ENCODE measurements at regions not wholly inside any gene's neighbourhood (a gene's known extent, or its start where the extent isn't known, plus 50 kb on each side); places are given as distances from the start of the nearest gene placed in this dataset.
"Not testable (repeated sequence)": the region's sequence is repeated elsewhere in the genome, so short reads cannot be mapped to it uniquely, and the experiment has no call there.

DNA sequence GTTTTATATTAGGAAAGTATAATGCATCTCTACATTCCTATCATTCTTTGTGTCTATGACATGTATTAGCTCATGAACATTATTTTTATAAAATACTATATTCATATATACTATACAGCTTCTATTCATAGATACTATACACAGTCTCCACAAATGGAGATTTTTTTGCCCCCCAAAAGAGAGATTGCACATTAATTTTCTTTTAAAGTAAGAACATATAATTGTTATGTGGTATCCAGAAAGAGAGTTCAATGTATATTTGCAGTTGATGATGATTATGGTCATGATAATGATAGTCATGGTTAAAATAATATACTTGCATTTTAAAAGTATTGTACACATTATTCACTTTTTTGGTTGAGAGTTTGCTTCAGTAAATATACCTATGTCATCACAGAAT, 445.3 kb downstream of the DSC3 start:
- Histone ChIP-seq H3K4me3 (no peak overlapping the region), H3K4me1 (ENCODE audit: insufficient read depth) (no peaks in the 10 kb centered on the region)

DNA sequence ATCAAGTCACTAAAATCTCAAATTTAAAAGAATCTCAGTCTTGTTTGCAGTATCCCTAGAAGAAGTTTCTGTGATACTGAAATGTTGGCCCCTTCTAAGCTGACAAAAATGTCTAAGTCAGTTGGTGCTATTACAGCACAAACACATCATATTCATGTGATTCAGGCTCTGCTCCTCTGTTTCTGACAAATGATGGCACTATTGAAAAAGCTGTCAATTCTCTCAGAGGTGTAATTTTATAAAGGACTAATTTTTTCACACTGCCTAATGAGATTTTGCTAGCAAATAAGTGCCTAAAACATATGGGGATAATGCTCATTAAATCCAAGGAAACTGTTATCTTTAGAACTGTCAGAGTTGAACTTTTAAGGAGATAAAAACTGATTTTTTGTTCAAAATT, 445.9 kb downstream of the DSC3 start:
- Histone ChIP-seq H3K4me2 (no peak overlapping the region), H3K36me3 (replicated peaks; ENCODE audit: insufficient read depth, low read depth) (no peaks in the 10 kb centered on the region), H4K20me1 (ENCODE audit: insufficient read depth, poor library complexity, severe bottlenecking) (no peaks in the 10 kb centered on the region), H3K27ac (no peak overlapping the region), H3K9me3 (ENCODE audit: low read depth) (no peaks in the 10 kb centered on the region), H3K4me3 (no peak overlapping the region), H3K9me2 (replicated peaks; ENCODE audit: insufficient read depth) (no peaks in the 10 kb centered on the region), H3K79me2 (no peaks in the 10 kb centered on the region), H2AFZ (no peak overlapping the region), H3K27me3 (no peaks in the 10 kb centered on the region), H3K4me1 (ENCODE audit: insufficient read depth) (no peaks in the 10 kb centered on the region)
- TF ChIP-seq EZH2phosphoT487 (IDR thresholded peaks at IDR 0.05; ENCODE audit: low read depth, severe bottlenecking, unreplicated experiment): no peak
- TF ChIP-seq EZH2 (IDR thresholded peaks at IDR 0.05; ENCODE audit: borderline replicate concordance): no peak
- TF ChIP-seq CTCF (IDR thresholded peaks at IDR 0.05; ENCODE audit: poor library complexity): no peak
- no peak for DNase-seq (ENCODE audit: low spot score)

More for the DNA sequence above, 445.3 kb downstream of the DSC3 start:
- H3K36me3 ChIP-seq (replicated peaks; ENCODE audit: insufficient read depth, low read depth): no peaks in the 10 kb centered on the region
- H3K9me2 ChIP-seq (replicated peaks; ENCODE audit: insufficient read depth): no peaks in the 10 kb centered on the region
- no peak overlapping the region for H3K4me2 ChIP-seq
- H3K9me3 ChIP-seq (ENCODE audit: low read depth): no peaks in the 10 kb centered on the region
- no peaks in the 10 kb centered on the region for H3K79me2 ChIP-seq
- no peak overlapping the region for H2AFZ ChIP-seq
- no peak overlapping the region for H3K27ac ChIP-seq
- H3K27me3 ChIP-seq: no peaks in the 10 kb centered on the region
- no peak for TF ChIP-seq EZH2 (IDR thresholded peaks at IDR 0.05; ENCODE audit: borderline replicate concordance)
- no peak for DNase-seq (ENCODE audit: low spot score)
- H4K20me1 ChIP-seq (ENCODE audit: insufficient read depth, poor library complexity, severe bottlenecking): no peaks in the 10 kb centered on the region

- 79% methylated on average over 1 of the region's 1 CpG for WGBS (ENCODE audit: low lambda C conversion rate, missing lambda C conversion rate)
- Histone ChIP-seq H3K4me1 (ENCODE audit: insufficient read depth) (no peaks in the 10 kb centered on the region), H3K4me2 (no peak overlapping the region), H3K79me2 (no peaks in the 10 kb centered on the region), H3K9me2 (replicated peaks; ENCODE audit: insufficient read depth) (no peaks in the 10 kb centered on the region), H4K20me1 (ENCODE audit: insufficient read depth, poor library complexity, severe bottlenecking) (no peaks in the 10 kb centered on the region), H3K36me3 (replicated peaks; ENCODE audit: insufficient read depth, low read depth) (no peaks in the 10 kb centered on the region), H3K9me3 (ENCODE audit: low read depth) (no peaks in the 10 kb centered on the region), H3K27me3 (no peaks in the 10 kb centered on the region), H3K4me3 (no peak overlapping the region), H2AFZ (no peak overlapping the region), H3K27ac (no peak overlapping the region)
- DNase-seq (ENCODE audit: low spot score): no peak
- no peak for TF ChIP-seq EZH2phosphoT487 (IDR thresholded peaks at IDR 0.05; ENCODE audit: low read depth, severe bottlenecking, unreplicated experiment)
- no peak for TF ChIP-seq EZH2 (IDR thresholded peaks at IDR 0.05; ENCODE audit: borderline replicate concordance)
- no peak for TF ChIP-seq CTCF (IDR thresholded peaks at IDR 0.05; ENCODE audit: poor library complexity)
Observed at GRCh38 chr18:30595942-30596341, 446.6 kb downstream of the DSC3 start.

DNA sequence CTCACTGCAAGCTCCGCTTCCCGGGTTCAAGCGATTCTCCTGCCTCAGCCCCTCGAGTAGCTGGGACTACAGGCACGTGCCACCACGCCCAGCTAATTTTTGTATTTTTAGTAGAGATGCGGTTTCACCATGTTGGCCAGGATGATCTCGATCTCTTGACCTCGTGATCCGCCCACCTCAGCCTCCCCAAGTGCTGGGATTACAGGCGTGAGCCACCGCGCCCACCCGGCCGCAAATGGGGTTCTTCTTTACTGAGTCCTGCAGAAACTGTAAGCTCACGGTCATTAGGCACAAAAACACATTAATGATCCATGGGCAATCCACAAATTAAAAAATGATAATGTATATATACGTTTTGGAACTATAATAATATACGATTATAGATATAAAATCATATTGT, 447.6 kb downstream of the DSC3 start:
- not testable (repeated sequence) for H3K36me3 ChIP-seq (replicated peaks; ENCODE audit: insufficient read depth, low read depth); H4K20me1 ChIP-seq (ENCODE audit: insufficient read depth, poor library complexity, severe bottlenecking); DNase-seq (ENCODE audit: low spot score); H2AFZ ChIP-seq; H3K4me2 ChIP-seq; H3K27ac ChIP-seq; H3K9me2 ChIP-seq (replicated peaks; ENCODE audit: insufficient read depth); H3K9me3 ChIP-seq (ENCODE audit: low read depth); H3K4me1 ChIP-seq (ENCODE audit: insufficient read depth); H3K4me3 ChIP-seq; H3K27me3 ChIP-seq; H3K79me2 ChIP-seq
- WGBS (ENCODE audit: low lambda C conversion rate, missing lambda C conversion rate): 95% methylated on average over 18 of the region's 18 CpGs

- TF ChIP-seq CTCF (IDR thresholded peaks at IDR 0.05; ENCODE audit: poor library complexity) (no peak), EZH2phosphoT487 (IDR thresholded peaks at IDR 0.05; ENCODE audit: low read depth, severe bottlenecking, unreplicated experiment) (no peak), EZH2 (IDR thresholded peaks at IDR 0.05; ENCODE audit: borderline replicate concordance) (no peak)
- H3K36me3 ChIP-seq (replicated peaks; ENCODE audit: insufficient read depth, low read depth): no peaks in the 10 kb centered on the region
Observed at GRCh38 chr18:30591462-30591861, 451.1 kb downstream of the DSC3 start.

More at GRCh38 chr18:30591462-30591861, 451.1 kb downstream of the DSC3 start:
- H3K4me3 ChIP-seq: no peak overlapping the region
- H3K9me3 ChIP-seq (ENCODE audit: low read depth): no peaks in the 10 kb centered on the region
- no peaks in the 10 kb centered on the region for H3K9me2 ChIP-seq (replicated peaks; ENCODE audit: insufficient read depth)
- H2AFZ ChIP-seq: no peak overlapping the region
- H3K79me2 ChIP-seq: no peaks in the 10 kb centered on the region
- H3K4me2 ChIP-seq: no peak overlapping the region
- no peaks in the 10 kb centered on the region for H4K20me1 ChIP-seq (ENCODE audit: insufficient read depth, poor library complexity, severe bottlenecking)
- H3K4me1 ChIP-seq (ENCODE audit: insufficient read depth): no peaks in the 10 kb centered on the region
- H3K27ac ChIP-seq: no peak overlapping the region
- no peaks in the 10 kb centered on the region for H3K27me3 ChIP-seq
- no peak for DNase-seq (ENCODE audit: low spot score)

Measured in hepatocyte (in vitro differentiated cells).